HepG2 (cell line): ENCODE measurements at regions not wholly inside any gene's neighbourhood (a gene's known extent, or its start where the extent isn't known, plus 50 kb on each side); places are given as distances from the start of the nearest gene placed in this dataset.

Experiments used
- ATAC-seq: fragments of 200-7000 bp; cut with Tn5 transposase; 3 replicates; pipeline ENCODE4 v1.9.1; 2020; ENCODE audit warnings: mild to moderate bottlenecking, moderate library complexity
- BruUV-seq: library from RNA; stranded (reverse); fragments of 400-500 nt; replicated peaks from 2 replicates; lab custom pipeline; 2021; lab: Mats Ljungman, UMichigan
- CTCF ChIA-PET: fragments of 300-600 bp; formaldehyde crosslinking; extraction: SDS; loops from one replicate; lab custom pipeline; 2021; ENCODE audit warnings: low total read pairs, inconsistent platforms, low intra/inter-chr PET ratio; lab: Yijun Ruan, JAX
- POLR2A ChIA-PET: fragments of 350-600 bp; sonication (Branson Sonifier 250); formaldehyde crosslinking; loops from one replicate; lab custom pipeline; 2020; ENCODE audit warnings: antibody characterized with exemption, inconsistent platforms; lab: Yijun Ruan, JAX
- DNase-seq: peaks from one replicate; pipeline ENCODE4 v3.0.0-alpha.2; 2015; ENCODE audit warnings: low spot score
- FAIRE-seq: peaks from 3 replicates; lab custom pipeline; 2011; peaks lifted over from hg19 to GRCh38; lab: Jason Lieb, UNC
- H2AFZ ChIP-seq: one replicate; pipeline ENCODE4 v1.6.1; 2011; ENCODE audit warnings: low read length, inconsistent platforms
- H3K27ac ChIP-seq: fragments of 300-600 bp; 3 replicates; pipeline ENCODE4 v1.8.0; 2011; ENCODE audit warnings: mixed run types, mild to moderate bottlenecking, mixed read lengths, low read length, inconsistent platforms; ENCODE audit not compliant: insufficient read depth; ENCODE audit errors: extremely low read length
- H3K27me3 ChIP-seq, 2 experiments: fragments of 200-600 bp in 1 of 2; 2 replicates in 1 of 2; 3 replicates in 1 of 2; pipeline versions ENCODE4 v1.6.0 to v1.8.0; 2011; ENCODE audit warnings: low read length in 2 of 2, mild to moderate bottlenecking in 2 of 2, moderate library complexity in 2 of 2, inconsistent platforms in 1 of 2; ENCODE audit not compliant: insufficient read depth in 2 of 2, control insufficient read depth in 1 of 2
- H3K36me3 ChIP-seq, 2 experiments: fragments of 200-600 bp in 1 of 2; replicated peaks in 1 of 2; 2 replicates in 1 of 2; 3 replicates in 1 of 2; pipeline versions ENCODE4 v1.5.1 to v1.8.0; 2011; ENCODE audit warnings: low read length in 2 of 2, inconsistent platforms in 1 of 2; ENCODE audit not compliant: insufficient read depth in 2 of 2, control insufficient read depth in 1 of 2
- H3K4me1 ChIP-seq: 2 replicates; pipeline ENCODE4 v1.5.1; 2012; ENCODE audit warnings: low read length, inconsistent platforms; ENCODE audit not compliant: insufficient read depth
- H3K4me2 ChIP-seq: 2 replicates; pipeline ENCODE4 v1.6.0; 2011; ENCODE audit warnings: low read depth, low read length, inconsistent platforms
- H3K4me3 ChIP-seq, 3 experiments: fragments of 200-600 bp in 1 of 3; sonication (generic), shearing (Covaris generic) in 1 of 3; replicated peaks in 1 of 3; 2 replicates each; pipeline ENCODE4 v1.5.1; 2011 to 2016; ENCODE audit warnings: low read length in 3 of 3, inconsistent platforms in 2 of 3, low read depth in 2 of 3, mild to moderate bottlenecking in 2 of 3, control low read depth in 1 of 3, mixed read lengths in 1 of 3; ENCODE audit not compliant: insufficient read depth in 1 of 3
- H3K79me2 ChIP-seq: one replicate; pipeline ENCODE4 v1.6.1; 2011; ENCODE audit warnings: low read length, inconsistent platforms; ENCODE audit not compliant: insufficient read depth
- H3K9ac ChIP-seq: 2 replicates; pipeline ENCODE4 v1.6.0; 2011; ENCODE audit warnings: mild to moderate bottlenecking, low read depth, low read length, inconsistent platforms; ENCODE audit not compliant: insufficient read depth
- H3K9me3 ChIP-seq: 2 replicates; pipeline ENCODE4 v1.5.1; 2012; ENCODE audit warnings: mild to moderate bottlenecking, low read length
- H4K20me1 ChIP-seq: 2 replicates; pipeline ENCODE4 v1.6.0; 2011; ENCODE audit warnings: inconsistent platforms, mild to moderate bottlenecking, low read length, moderate library complexity; ENCODE audit not compliant: insufficient read depth
- ATAD3A ChIP-seq: sonication (generic); formaldehyde crosslinking; IDR thresholded peaks from 2 replicates; pipeline ENCODE4 v1.4.0; 2020; ENCODE audit warnings: missing genetic modification reagents
- BRF2 ChIP-seq: sonication (generic); formaldehyde crosslinking; IDR thresholded peaks from 2 replicates; pipeline ENCODE4 v1.8.1; 2022; ENCODE audit warnings: mild to moderate bottlenecking, missing genetic modification reagents
- GTF2F1 ChIP-seq: fragments of 150-350 bp; IDR thresholded peaks from 2 replicates; pipeline ENCODE4 v1.6.1; 2014; ENCODE audit warnings: low read length
- HNF1B ChIP-seq: sonication (generic); formaldehyde crosslinking; IDR thresholded peaks from 2 replicates; pipeline ENCODE4 v1.5.1; 2020; ENCODE audit warnings: mild to moderate bottlenecking, moderate library complexity, missing genetic modification reagents
- JDP2 ChIP-seq: sonication (generic); formaldehyde crosslinking; IDR thresholded peaks from 2 replicates; pipeline ENCODE4 v1.8.1; 2022; ENCODE audit warnings: missing genetic modification reagents, borderline replicate concordance
- PLRG1 ChIP-seq: fragments of 450-650 bp; conservative IDR thresholded peaks from 2 replicates; pipeline ENCODE4 v1.6.1; 2016
- SAP130 ChIP-seq: IDR thresholded peaks from 2 replicates; pipeline ENCODE4 v1.6.1; 2016; ENCODE audit warnings: low read depth
- ZNF180 ChIP-seq: sonication (generic); formaldehyde crosslinking; IDR thresholded peaks from 2 replicates; pipeline ENCODE4 v1.4.0; 2020; ENCODE audit warnings: low read depth, missing genetic modification reagents, borderline replicate concordance
- ZNF407 ChIP-seq: sonication (generic); formaldehyde crosslinking; IDR thresholded peaks from one replicate; pipeline ENCODE4 v1.5.1; 2020; ENCODE audit warnings: mild to moderate bottlenecking, missing genetic modification reagents; ENCODE audit errors: not compliant biosample characterization
- WGBS: methylation state at CpG from one replicate; pipeline ENCODE4 v1.1.6; 2017; ENCODE audit warnings: low lambda C conversion rate; 5-methylcytosine and 5-hydroxymethylcytosine counted together
- in situ Hi-C: cut with HindIII; loops from 2 replicates; pipeline ENCODE4 v1.10.0; 2017; ENCODE audit warnings: low pct_unique_long_range_greater_than_20kb; ENCODE audit not compliant: extremely low pct_ligation_motif_present
- intact Hi-C: fragments of 100-400 bp; cut with micrococcal nuclease; formaldehyde crosslinking; loops from one replicate; pipeline ENCODE4 v1.10.0; 2022; ENCODE audit not compliant: unreplicated experiment

GRCh38 chr3:125695688-125696087 lies 100.4 kb upstream of the OSBPL11 start:
- Histone ChIP-seq H3K4me2 (peak overlapping the region; percentile 69), H3K27ac (peak overlapping the region; percentile 49), H3K36me3 (no peaks in the 10 kb centered on the region), H3K4me1 (peaks cover 37% of the 10 kb centered on the region), H3K27me3 (no peaks in the 10 kb centered on the region), H3K9ac (0 out of 2 replicates have a peak overlapping the region, but pooled peaks have one; percentile 40), H3K9me3 (no peaks in the 10 kb centered on the region), H3K79me2 (no peaks in the 10 kb centered on the region), H2AFZ (no peak overlapping the region), H4K20me1 (no peaks in the 10 kb centered on the region), H3K4me3 (no peak overlapping the region)
- POLR2A ChIA-PET = interaction anchor here (1.6 to 1.7 kb wide), 2 partner anchors 11 to 46 kb away, joined by 4 to 6 read pairs; no protein-coding TSS in a partner anchor
- BruUV-seq = no TSS peak
- no peak for FAIRE-seq
- DNase-seq = no peak
- WGBS = 74% methylated on average over 5 of the region's 6 CpGs
- intact Hi-C loops (no loop called here), in situ Hi-C loops (no loop called here)
- no peak for ATAC-seq
- CTCF ChIA-PET = no interaction called here
- TF ChIP-seq ZNF180 (CRISPR knock-in tag) (no peak), HNF1B (CRISPR knock-in tag) (no peak), ZNF407 (no peak), GTF2F1 (no peak), PLRG1 (no peak), JDP2 (no peak), BRF2 (no peak), ATAD3A (CRISPR knock-in tag) (no peak), SAP130 (0 out of 2 replicates have a peak, but pooled peaks have one; percentile 3)
